Tibial nerve (tissue), 4 donors: ENCODE measurements at regions not wholly inside any gene's neighbourhood (a gene's known extent, or its start where the extent isn't known, plus 50 kb on each side); places are given as distances from the start of the nearest gene placed in this dataset.
"Not testable (repeated sequence)": the region's sequence is repeated elsewhere in the genome, so short reads cannot be mapped to it uniquely, and the experiment has no call there.

Experiments
- DNase-seq, 2 donors: peaks; one replicate each; pipeline ENCODE4 v3.0.0-alpha.2; 2019; ENCODE audit warnings: low spot score in 2 of 2
- H3K27ac ChIP-seq, 4 donors: fragments of 200-600 bp; sonication (generic) in 3 of 4; one replicate each; pipeline ENCODE4 v1.5.1; 2017 to 2019; ENCODE audit warnings: mild to moderate bottlenecking in 1 of 4
- H3K27me3 ChIP-seq, 2 donors: fragments of 200-600 bp; sonication (generic) in 1 of 2; one replicate each; pipeline versions ENCODE4 v1.5.1 to v1.6.0; 2017 to 2019
- H3K36me3 ChIP-seq, 3 donors: fragments of 200-600 bp; sonication (generic); one replicate each; pipeline ENCODE4 v1.5.1; 2018 to 2019
- H3K4me1 ChIP-seq, 4 donors: fragments of 200-600 bp; sonication (generic) in 3 of 4; one replicate each; pipeline ENCODE4 v1.5.1; 2017 to 2019
- H3K4me3 ChIP-seq, 4 donors: fragments of 200-600 bp; sonication (generic) in 3 of 4; one replicate each; pipeline ENCODE4 v1.5.1; 2017 to 2019; ENCODE audit warnings: mild to moderate bottlenecking in 1 of 4, moderate library complexity in 1 of 4
- H3K9me3 ChIP-seq, 4 donors: fragments of 200-600 bp; sonication (generic) in 3 of 4; one replicate each; pipeline ENCODE4 v1.5.1; 2017 to 2019
- CTCF ChIP-seq, 5 experiments: fragments of 200-600 bp in 3 of 5; fragments of 450-650 bp in 2 of 5; sonication (generic) in 3 of 5; IDR thresholded peaks; one replicate each; pipeline ENCODE4 v1.5.1; 2016 to 2019; ENCODE audit warnings: antibody characterized with exemption in 5 of 5, mild to moderate bottlenecking in 3 of 5, moderate library complexity in 2 of 5
- EP300 ChIP-seq, 2 donors: sonication (generic); formaldehyde crosslinking; IDR thresholded peaks; one replicate each; pipeline ENCODE4 v1.6.1; 2017; ENCODE audit warnings: antibody characterized with exemption in 2 of 2, mild to moderate bottlenecking in 1 of 2
- POLR2A ChIP-seq, 2 donors: fragments of 450-650 bp; IDR thresholded peaks; one replicate each; pipeline ENCODE4 v1.6.1; 2017; ENCODE audit warnings: antibody characterized with exemption in 2 of 2, mild to moderate bottlenecking in 2 of 2, moderate library complexity in 2 of 2
- WGBS, 2 donors: methylation state at CpG; one replicate each; pipeline ENCODE4 v1.1.5; 2018; 5-methylcytosine and 5-hydroxymethylcytosine counted together

GRCh38 chr6:141758430-141758829 is 374.3 kb upstream of the GJE1 start:
- WGBS, 2 donors, result 73 to 89% methylated on average over 3 of the region's 3 CpGs
- Histone ChIP-seq H3K27ac (no peak overlapping the region), H3K36me3 (no peaks in the 10 kb centered on the region), H3K27me3 (no peaks in the 10 kb centered on the region), H3K4me1 (no peaks in the 10 kb centered on the region), H3K4me3 (no peak overlapping the region), H3K9me3 (no peaks in the 10 kb centered on the region)
- no peak for DNase-seq
- TF ChIP-seq POLR2A (IDR thresholded peaks at IDR 0.05), result no peak
- TF ChIP-seq CTCF (IDR thresholded peaks at IDR 0.05), result no peak
- TF ChIP-seq EP300 (IDR thresholded peaks at IDR 0.05), result no peak

GRCh38 chr6:141753180-141753579 is 379.5 kb upstream of the GJE1 start:
- Histone ChIP-seq H3K27me3 (no peaks in the 10 kb centered on the region), H3K4me3 (no peak overlapping the region), H3K4me1 (no peaks in the 10 kb centered on the region), H3K36me3 (no peaks in the 10 kb centered on the region), H3K27ac (no peak overlapping the region), H3K9me3 (no peaks in the 10 kb centered on the region)
- TF ChIP-seq POLR2A (IDR thresholded peaks at IDR 0.05), result no peak
- no peak for TF ChIP-seq CTCF (IDR thresholded peaks at IDR 0.05)
- no peak for TF ChIP-seq EP300 (IDR thresholded peaks at IDR 0.05)
- 91 to 93% methylated on average over 3 of the region's 3 CpGs for WGBS, 2 donors
- no peak for DNase-seq

- no peak for TF ChIP-seq EP300 (IDR thresholded peaks at IDR 0.05)
- no peak for TF ChIP-seq CTCF (IDR thresholded peaks at IDR 0.05)
- TF ChIP-seq POLR2A (IDR thresholded peaks at IDR 0.05), result no peak
- H3K27ac ChIP-seq, result no peak overlapping the region
- no peaks in the 10 kb centered on the region for H3K4me1 ChIP-seq
- H3K4me3 ChIP-seq, result no peak overlapping the region
- H3K36me3 ChIP-seq, result no peaks in the 10 kb centered on the region
- DNase-seq, result no peak
- no peaks in the 10 kb centered on the region for H3K9me3 ChIP-seq
- no peaks in the 10 kb centered on the region for H3K27me3 ChIP-seq
- WGBS, 2 donors, result 84 to 94% methylated on average over 1 of the region's 1 CpG
Measured at GRCh38 chr6:141752677-141753076, 380.0 kb upstream of the GJE1 start.

GRCh38 chr6:141746324-141746723 is 386.4 kb upstream of the GJE1 start:
- not testable (repeated sequence) for H3K27me3 ChIP-seq, H3K27ac ChIP-seq, H3K4me1 ChIP-seq, H3K36me3 ChIP-seq, DNase-seq, H3K9me3 ChIP-seq, H3K4me3 ChIP-seq
- 86 to 88% methylated on average over 5 to 7 of the region's 7 CpGs for WGBS, 2 donors

- no peak overlapping the region for H3K27ac ChIP-seq
- no peaks in the 10 kb centered on the region for H3K27me3 ChIP-seq
- 41 to 54% methylated on average over 3 of the region's 3 CpGs for WGBS, 2 donors
- H3K4me3 ChIP-seq, result no peak overlapping the region
- H3K36me3 ChIP-seq, result no peaks in the 10 kb centered on the region
- H3K4me1 ChIP-seq, result no peaks in the 10 kb centered on the region
- peaks cover 0 to 9% (median 0%) of the 10 kb centered on the region in 4 donors for H3K9me3 ChIP-seq
- no peak for DNase-seq
- TF ChIP-seq CTCF (IDR thresholded peaks at IDR 0.05), result no peak
- TF ChIP-seq EP300 (IDR thresholded peaks at IDR 0.05), result no peak
- TF ChIP-seq POLR2A (IDR thresholded peaks at IDR 0.05), result no peak
Measured at GRCh38 chr6:141744971-141745370, 387.8 kb upstream of the GJE1 start.
